Naive thymus-derived CD8-positive, alpha-beta T cell (primary cell): ENCODE measurements at regions not wholly inside any gene's neighbourhood (a gene's known extent, or its start where the extent isn't known, plus 50 kb on each side); places are given as distances from the start of the nearest gene placed in this dataset.
"Not testable (repeated sequence)": the region's sequence is repeated elsewhere in the genome, so short reads cannot be mapped to it uniquely, and the experiment has no call there.

Source experiments
- ATAC-seq, 2 donors: fragments of 150-1000 bp; cut with Tn5 transposase in 1 of 2; sonication (Bioruptor Pico), chemical (Tn5 transposase) in 1 of 2; 1 replicate in 1 of 2; 2 replicates in 1 of 2; pipeline ENCODE4 v1.10.0; 2021; ENCODE audit warnings: mild to moderate bottlenecking in 2 of 2, moderate library complexity in 2 of 2
- POLR2A ChIA-PET: fragments of 350-600 bp; sonication (Branson Sonifier 250); formaldehyde crosslinking; loops from one replicate; lab custom pipeline; 2021; ENCODE audit warnings: antibody characterized with exemption; lab: Charles Lee
- DNase-seq, 10 donors: peaks; one replicate each; pipeline versions ENCODE4 v3.0.0 to v3.0.0-alpha.2; 2020 to 2022
- H3K27ac Mint-ChIP-seq, 10 donors: one replicate each; pipeline ENCODE4 v1.8.0; 2020 to 2022; ENCODE audit warnings: mild to moderate bottlenecking in 10 of 10, mixed read lengths in 10 of 10, moderate library complexity in 4 of 10, inconsistent platforms in 1 of 10
- H3K27me3 Mint-ChIP-seq, 5 donors: one replicate each; pipeline ENCODE4 v1.8.0; 2021 to 2022; ENCODE audit warnings: mixed read lengths in 5 of 5
- H3K36me3 Mint-ChIP-seq, 3 donors: one replicate each; pipeline ENCODE4 v1.8.0; 2020 to 2022; ENCODE audit warnings: mixed read lengths in 3 of 3, mild to moderate bottlenecking in 2 of 3, inconsistent platforms in 1 of 3
- H3K4me1 Mint-ChIP-seq, 4 donors: one replicate each; pipeline ENCODE4 v1.8.0; 2021 to 2022; ENCODE audit warnings: mixed read lengths in 4 of 4
- H3K4me3 Mint-ChIP-seq, 10 donors: one replicate each; pipeline ENCODE4 v1.8.0; 2020 to 2022; ENCODE audit warnings: mild to moderate bottlenecking in 10 of 10, mixed read lengths in 10 of 10, moderate library complexity in 6 of 10, inconsistent platforms in 1 of 10
- H3K9me3 Mint-ChIP-seq, 9 donors: one replicate each; pipeline ENCODE4 v1.8.0; 2020 to 2022; ENCODE audit warnings: mixed read lengths in 9 of 9, mild to moderate bottlenecking in 3 of 9, inconsistent platforms in 1 of 9, moderate library complexity in 1 of 9

DNA sequence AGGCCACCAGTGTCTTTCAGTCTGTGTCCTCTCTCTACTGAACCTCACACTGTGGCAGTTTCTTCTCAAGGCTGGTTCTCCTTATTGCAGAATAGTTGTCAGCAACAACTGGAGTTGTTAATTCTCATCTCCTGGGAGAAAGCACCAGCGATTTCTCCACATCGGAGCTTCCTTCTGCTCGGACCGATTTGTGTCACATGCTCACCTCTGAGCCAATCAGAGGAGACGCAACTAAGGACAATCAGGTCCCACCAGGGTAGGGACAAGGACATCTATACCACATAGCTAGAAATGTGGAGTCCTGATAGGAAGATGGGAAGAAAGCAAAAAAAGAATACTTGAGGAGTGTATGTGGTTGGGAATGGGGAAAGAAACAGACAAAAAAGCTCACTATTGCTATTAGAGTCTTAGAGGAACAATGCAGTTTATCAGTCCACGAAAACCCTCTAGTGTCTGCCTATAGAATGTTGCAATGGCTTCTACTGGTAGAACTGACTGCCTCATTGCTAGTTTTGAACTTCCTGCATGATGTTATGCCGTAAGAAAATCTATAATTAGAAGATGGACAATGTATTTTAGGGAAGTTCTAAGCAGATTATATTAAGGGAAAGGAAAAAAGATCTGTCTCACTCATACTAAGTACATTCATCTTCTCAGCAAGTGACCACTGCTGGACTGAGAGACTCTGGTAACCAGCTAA, 169.7 kb downstream of the CDCA7 start:
- Mint-ChIP-seq H3K9me3 (peaks cover 0 to 3% (median 0%) of the 10 kb centered on the region in 9 donors), H3K27me3 (peaks cover 4 to 20% (median 7%) of the 10 kb centered on the region in 5 donors), H3K4me3 (peak overlapping the region in 1 of 10 donors; percentile 8), H3K27ac (no peak overlapping the region), H3K36me3 (peaks cover 0 to 4% (median 0%) of the 10 kb centered on the region in 3 donors), H3K4me1 (no peaks in the 10 kb centered on the region)
- POLR2A ChIA-PET = no interaction called here
- ATAC-seq = no peak
- no peak for DNase-seq

DNA sequence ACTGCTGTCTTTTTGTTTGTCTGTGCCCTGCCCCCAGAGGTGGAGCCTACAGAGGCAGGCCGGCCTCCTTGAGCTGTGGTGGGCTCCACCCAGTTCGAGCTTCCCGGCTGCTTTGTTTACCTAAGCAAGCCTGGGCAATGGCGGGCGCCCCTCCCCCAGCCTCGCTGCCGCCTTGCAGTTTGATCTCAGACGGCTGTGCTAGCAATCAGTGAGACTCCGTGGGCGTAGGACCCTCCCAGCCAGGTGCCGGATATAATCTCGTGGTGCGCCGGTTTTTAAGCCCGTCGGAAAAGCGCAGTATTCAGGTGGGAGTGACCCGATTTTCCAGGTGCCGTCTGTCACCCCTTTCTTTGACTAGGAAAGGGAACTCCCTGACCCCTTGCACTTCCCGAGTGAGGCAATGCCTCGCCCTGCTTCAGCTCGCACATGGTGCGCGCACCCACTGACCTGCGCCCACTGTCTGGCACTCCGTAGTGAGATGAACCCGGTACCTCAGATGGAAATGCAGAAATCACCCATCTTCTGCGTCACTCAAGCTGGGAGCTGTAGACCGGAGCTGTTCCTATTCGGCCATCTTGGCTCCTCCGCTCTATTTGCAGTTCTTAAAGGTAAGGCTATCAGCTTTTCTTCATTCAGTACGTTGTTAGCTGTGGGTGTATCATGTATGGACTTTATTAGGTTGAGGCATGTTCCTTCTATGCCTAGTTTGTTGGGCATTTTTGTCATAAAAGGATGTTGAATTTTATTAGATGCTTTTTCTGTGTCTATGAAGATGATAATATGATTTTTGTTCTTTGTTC, 178.3 kb downstream of the CDCA7 start:
- DNase-seq, H3K4me3 Mint-ChIP-seq, H3K4me1 Mint-ChIP-seq, ATAC-seq, H3K27ac Mint-ChIP-seq, POLR2A ChIA-PET: not testable (repeated sequence)
- Mint-ChIP-seq H3K27me3 (peaks cover 16 to 48% (median 25%) of the 10 kb centered on the region in 5 donors), H3K36me3 (peaks cover 0 to 23% (median 0%) of the 10 kb centered on the region in 3 donors), H3K9me3 (peaks cover 0 to 24% (median 6%) of the 10 kb centered on the region in 9 donors)

DNA sequence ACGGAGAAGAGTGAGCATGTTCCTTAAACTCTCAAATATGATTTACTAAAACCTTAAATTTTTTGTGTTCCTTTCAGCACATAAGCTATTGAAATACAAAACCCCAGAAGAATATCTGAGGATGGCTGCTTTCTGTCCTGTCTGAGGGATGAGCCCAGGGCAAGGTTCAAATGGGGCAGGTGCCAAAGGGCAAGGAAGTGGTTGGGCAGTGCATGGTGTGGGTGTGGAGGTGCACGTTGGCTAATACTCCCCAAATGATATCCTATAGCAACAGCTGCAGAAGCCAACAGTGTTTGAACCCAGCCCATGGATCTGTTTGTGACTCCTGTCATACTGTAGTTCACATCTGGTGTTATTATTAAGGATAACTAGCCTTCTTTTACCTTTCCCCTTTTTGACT, 183.0 kb downstream of the CDCA7 start:
- H3K36me3 Mint-ChIP-seq = peaks cover 0 to 23% (median 0%) of the 10 kb centered on the region in 3 donors
- peaks cover 0 to 17% (median 6%) of the 10 kb centered on the region in 9 donors for H3K9me3 Mint-ChIP-seq
- no peak overlapping the region for H3K4me3 Mint-ChIP-seq
- peaks cover 23 to 62% (median 26%) of the 10 kb centered on the region in 5 donors for H3K27me3 Mint-ChIP-seq
- DNase-seq = no peak
- POLR2A ChIA-PET = no interaction called here
- H3K27ac Mint-ChIP-seq = no peak overlapping the region
- no peak for ATAC-seq
- H3K4me1 Mint-ChIP-seq = peaks cover 0 to 1% (median 0%) of the 10 kb centered on the region in 4 donors

DNA sequence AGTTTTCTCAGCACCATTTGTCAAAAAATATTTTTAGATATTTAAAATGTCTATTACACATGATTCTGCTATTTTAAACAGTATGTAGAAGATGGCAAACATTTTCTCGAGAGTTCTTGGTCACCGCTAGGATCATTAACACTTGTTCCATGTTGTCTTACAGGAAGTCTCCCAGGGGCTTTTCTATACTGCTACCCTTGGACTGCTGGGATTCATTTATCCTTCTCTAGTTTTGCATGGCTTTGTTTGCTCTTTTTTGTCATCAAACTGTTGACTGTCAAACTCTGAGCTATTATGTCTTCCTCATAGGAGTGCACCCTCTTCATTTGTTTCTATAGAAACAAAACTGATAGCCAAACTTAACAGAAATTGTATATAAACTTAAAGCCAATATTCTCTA, 184.9 kb downstream of the CDCA7 start:
- Mint-ChIP-seq H3K27me3 (peaks cover 13 to 47% (median 16%) of the 10 kb centered on the region in 5 donors), H3K27ac (no peak overlapping the region), H3K9me3 (peaks cover 0 to 5% (median 3%) of the 10 kb centered on the region in 9 donors), H3K4me1 (no peaks in the 10 kb centered on the region), H3K4me3 (no peak overlapping the region), H3K36me3 (peaks cover 0 to 7% (median 0%) of the 10 kb centered on the region in 3 donors)
- DNase-seq = no peak
- POLR2A ChIA-PET = no interaction called here
- ATAC-seq = no peak

DNA sequence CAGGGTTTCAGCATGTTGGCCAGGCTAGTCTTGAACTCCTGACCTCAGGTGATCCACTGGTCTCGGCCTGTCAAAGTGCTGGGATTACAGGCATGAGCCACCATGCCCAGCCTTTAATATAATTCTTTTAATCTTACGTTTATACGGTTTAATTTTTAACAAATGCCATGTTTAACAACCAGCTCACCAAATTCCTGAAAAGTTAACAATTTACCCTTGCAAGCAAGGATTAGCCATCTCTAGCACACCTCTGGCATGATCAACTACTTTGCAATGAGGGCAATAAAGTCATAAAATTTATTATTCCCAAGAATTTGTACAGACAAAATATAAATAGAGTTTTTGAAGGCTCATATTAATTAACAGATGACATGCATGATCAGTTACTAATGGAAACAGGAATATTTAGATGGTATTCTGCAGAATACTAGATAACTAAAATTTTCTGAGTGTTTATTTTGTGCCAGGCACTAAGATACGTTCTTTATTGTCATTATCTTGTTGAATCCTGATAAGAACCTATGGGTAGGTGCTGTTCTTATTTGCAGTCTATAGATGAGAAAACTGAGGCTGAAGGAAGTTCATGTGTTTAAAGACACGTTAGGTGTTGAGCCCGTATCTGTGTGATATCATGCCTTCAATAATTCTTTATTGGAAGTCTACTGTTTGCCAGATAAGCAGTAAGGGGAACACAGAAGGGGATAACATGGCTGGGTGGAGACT, 190.1 kb downstream of the CDCA7 start:
- POLR2A ChIA-PET = no interaction called here
- H3K9me3 Mint-ChIP-seq = no peaks in the 10 kb centered on the region
- no peak overlapping the region for H3K4me3 Mint-ChIP-seq
- ATAC-seq (no peak), DNase-seq (no peak)
- peaks cover 3 to 33% (median 9%) of the 10 kb centered on the region in 5 donors for H3K27me3 Mint-ChIP-seq
- no peaks in the 10 kb centered on the region for H3K4me1 Mint-ChIP-seq
- no peak overlapping the region for H3K27ac Mint-ChIP-seq
- H3K36me3 Mint-ChIP-seq = no peaks in the 10 kb centered on the region

DNA sequence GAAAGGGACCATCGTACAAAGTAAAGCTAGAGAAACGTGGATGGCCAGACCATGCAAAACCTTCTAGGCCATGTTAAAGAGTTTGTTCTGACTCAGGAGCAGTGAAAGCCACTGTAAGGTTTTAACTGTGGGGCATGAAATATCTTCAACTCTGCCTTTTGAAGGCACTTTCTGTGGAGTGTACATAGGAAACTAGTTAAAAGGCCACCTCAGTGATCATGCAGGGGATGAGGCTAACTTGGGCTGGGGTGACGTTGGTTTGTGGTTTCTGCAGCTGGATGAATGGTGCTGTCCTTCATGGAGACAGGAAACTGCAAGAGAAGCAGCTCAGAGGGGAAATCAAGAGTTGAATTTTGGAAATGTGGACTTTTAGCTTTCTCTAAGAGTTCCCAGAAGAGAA, 190.7 kb downstream of the CDCA7 start:
- ATAC-seq = no peak
- peaks cover 0 to 5% (median 0%) of the 10 kb centered on the region in 3 donors for H3K36me3 Mint-ChIP-seq
- H3K9me3 Mint-ChIP-seq = peaks cover 0 to 3% (median 0%) of the 10 kb centered on the region in 9 donors
- DNase-seq = no peak
- no peak overlapping the region for H3K27ac Mint-ChIP-seq
- POLR2A ChIA-PET = no interaction called here
- no peaks in the 10 kb centered on the region for H3K4me1 Mint-ChIP-seq
- H3K27me3 Mint-ChIP-seq = peaks cover 0 to 27% (median 8%) of the 10 kb centered on the region in 5 donors
- no peak overlapping the region for H3K4me3 Mint-ChIP-seq

DNA sequence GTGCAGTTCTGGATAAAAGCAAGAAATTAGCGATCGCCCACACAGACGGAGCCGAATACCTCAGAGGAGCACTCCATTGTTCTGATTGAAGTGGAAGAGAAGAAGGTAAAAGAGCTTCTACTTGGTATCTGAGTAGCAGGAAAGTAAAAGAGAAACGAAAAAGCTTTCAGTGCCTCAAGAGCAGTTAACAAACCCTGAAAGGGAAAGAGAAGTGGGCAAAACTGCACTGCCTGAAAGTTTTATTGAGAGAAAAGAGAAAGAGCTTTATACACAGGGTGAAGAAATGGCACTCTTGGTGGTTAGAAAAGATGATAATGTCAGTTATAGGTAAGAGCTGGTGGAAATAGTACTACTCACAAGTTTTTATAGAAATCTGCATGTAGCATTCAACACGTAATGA, 192.8 kb downstream of the CDCA7 start:
- POLR2A ChIA-PET = no interaction called here
- Mint-ChIP-seq H3K9me3 (peaks cover 0 to 14% (median 0%) of the 10 kb centered on the region in 9 donors), H3K4me1 (no peaks in the 10 kb centered on the region), H3K36me3 (peaks cover 0 to 5% (median 0%) of the 10 kb centered on the region in 3 donors), H3K4me3 (no peak overlapping the region), H3K27me3 (peaks cover 5 to 27% (median 12%) of the 10 kb centered on the region in 5 donors), H3K27ac (no peak overlapping the region)
- ATAC-seq (no peak), DNase-seq (no peak)

DNA sequence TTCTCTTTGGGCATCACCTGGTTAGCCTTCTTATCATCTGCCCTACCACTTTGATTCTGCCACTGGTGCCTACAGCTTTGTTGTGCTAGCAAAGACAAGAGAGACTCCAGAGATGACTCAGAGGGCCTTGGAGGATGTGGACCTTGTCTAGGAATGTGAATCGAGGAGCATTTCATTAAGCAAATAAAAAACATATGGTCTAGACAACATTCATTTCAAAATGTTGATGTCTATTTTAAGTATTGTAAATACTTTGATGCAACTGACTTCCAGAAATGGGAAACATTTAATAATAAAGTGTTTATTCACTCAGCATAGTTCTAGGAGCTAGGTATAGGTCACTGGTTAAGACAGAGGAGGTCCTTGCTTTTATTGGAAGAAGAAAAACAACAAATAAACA, 195.5 kb downstream of the CDCA7 start:
- H3K4me1 Mint-ChIP-seq = no peaks in the 10 kb centered on the region
- H3K27me3 Mint-ChIP-seq = peaks cover 7 to 24% (median 12%) of the 10 kb centered on the region in 5 donors
- DNase-seq (no peak), ATAC-seq (no peak)
- peaks cover 0 to 5% (median 0%) of the 10 kb centered on the region in 3 donors for H3K36me3 Mint-ChIP-seq
- POLR2A ChIA-PET = no interaction called here
- H3K9me3 Mint-ChIP-seq = peaks cover 0 to 14% (median 0%) of the 10 kb centered on the region in 9 donors
- no peak overlapping the region for H3K27ac Mint-ChIP-seq
- H3K4me3 Mint-ChIP-seq = no peak overlapping the region

DNA sequence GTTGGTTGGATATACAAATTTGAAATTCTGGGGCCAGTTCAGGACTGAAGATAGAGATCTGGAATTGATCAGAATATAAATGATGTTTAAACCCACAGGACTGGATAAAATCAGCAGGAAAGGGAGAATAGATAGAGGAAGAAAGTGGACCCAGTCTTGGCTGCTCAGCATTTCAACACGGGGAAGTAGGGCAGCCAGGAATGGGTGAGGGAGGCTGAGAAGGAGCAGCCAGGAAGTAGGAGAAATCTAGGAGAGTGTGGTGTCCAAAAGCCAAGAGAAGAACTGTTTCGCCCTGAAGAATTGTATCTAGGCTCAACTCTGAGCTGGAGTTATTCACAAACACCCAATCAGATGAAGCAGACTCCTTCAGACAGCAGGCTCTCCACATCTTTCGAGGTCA, 197.9 kb downstream of the CDCA7 start:
- H3K9me3 Mint-ChIP-seq = peaks cover 0 to 14% (median 0%) of the 10 kb centered on the region in 9 donors
- H3K27ac Mint-ChIP-seq = no peak overlapping the region
- peaks cover 0 to 5% (median 0%) of the 10 kb centered on the region in 3 donors for H3K36me3 Mint-ChIP-seq
- DNase-seq (no peak), ATAC-seq (no peak)
- H3K4me3 Mint-ChIP-seq = no peak overlapping the region
- H3K4me1 Mint-ChIP-seq = peaks cover 0 to 2% (median 0%) of the 10 kb centered on the region in 4 donors
- POLR2A ChIA-PET = no interaction called here
- H3K27me3 Mint-ChIP-seq = peaks cover 5 to 28% (median 15%) of the 10 kb centered on the region in 5 donors

DNA sequence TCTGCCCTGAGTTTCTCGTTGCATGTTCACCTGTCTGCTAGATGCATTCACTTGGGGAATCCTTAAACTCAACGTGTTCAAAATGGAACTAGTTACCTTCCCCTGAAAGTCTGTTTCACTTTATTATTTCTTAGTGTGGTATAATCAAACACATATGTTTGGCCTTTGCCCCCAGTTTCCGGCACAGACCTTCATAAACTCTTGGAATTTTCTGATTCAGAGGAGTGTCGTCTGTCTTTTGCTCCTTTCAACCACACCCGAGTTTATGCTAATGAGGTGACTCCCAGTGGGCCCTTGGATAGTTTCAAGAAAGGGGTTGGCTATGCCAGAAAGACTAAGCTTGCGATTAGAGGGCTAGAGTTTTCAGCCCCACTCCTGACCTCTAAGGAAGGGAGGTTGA, 198.9 kb downstream of the CDCA7 start:
- Mint-ChIP-seq H3K4me3 (no peak overlapping the region), H3K4me1 (peaks cover 0 to 2% (median 0%) of the 10 kb centered on the region in 4 donors), H3K27ac (no peak overlapping the region), H3K27me3 (peaks cover 10 to 31% (median 13%) of the 10 kb centered on the region in 5 donors), H3K9me3 (peaks cover 0 to 14% (median 0%) of the 10 kb centered on the region in 9 donors), H3K36me3 (peaks cover 0 to 5% (median 4%) of the 10 kb centered on the region in 3 donors)
- POLR2A ChIA-PET = no interaction called here
- ATAC-seq (no peak), DNase-seq (no peak)

DNA sequence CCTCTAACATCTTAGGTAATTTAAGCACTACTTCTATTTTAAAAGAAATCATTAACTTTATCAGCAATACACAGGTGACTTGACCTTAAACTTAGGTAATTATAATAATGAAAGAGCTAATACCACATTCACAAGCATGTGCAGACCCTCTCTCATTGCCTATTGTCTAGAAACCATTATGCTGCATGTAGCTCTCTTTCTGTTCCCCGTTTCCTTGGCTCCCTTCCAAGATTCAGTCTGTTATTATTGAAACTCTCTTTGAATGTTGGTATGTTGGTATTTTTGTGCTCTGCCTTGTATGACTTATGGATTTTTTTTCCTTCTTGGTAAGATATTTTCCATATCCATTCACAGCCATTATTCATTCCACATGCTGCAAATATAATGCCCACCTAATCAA, 201.2 kb downstream of the CDCA7 start:
- Mint-ChIP-seq H3K4me3 (no peak overlapping the region), H3K36me3 (peaks cover 0 to 6% (median 4%) of the 10 kb centered on the region in 3 donors), H3K4me1 (peaks cover 0 to 14% (median 5%) of the 10 kb centered on the region in 4 donors), H3K27me3 (peaks cover 8 to 34% (median 15%) of the 10 kb centered on the region in 5 donors), H3K27ac (no peak overlapping the region), H3K9me3 (peaks cover 0 to 9% (median 2%) of the 10 kb centered on the region in 9 donors)
- DNase-seq (no peak), ATAC-seq (no peak)
- POLR2A ChIA-PET = no interaction called here

DNA sequence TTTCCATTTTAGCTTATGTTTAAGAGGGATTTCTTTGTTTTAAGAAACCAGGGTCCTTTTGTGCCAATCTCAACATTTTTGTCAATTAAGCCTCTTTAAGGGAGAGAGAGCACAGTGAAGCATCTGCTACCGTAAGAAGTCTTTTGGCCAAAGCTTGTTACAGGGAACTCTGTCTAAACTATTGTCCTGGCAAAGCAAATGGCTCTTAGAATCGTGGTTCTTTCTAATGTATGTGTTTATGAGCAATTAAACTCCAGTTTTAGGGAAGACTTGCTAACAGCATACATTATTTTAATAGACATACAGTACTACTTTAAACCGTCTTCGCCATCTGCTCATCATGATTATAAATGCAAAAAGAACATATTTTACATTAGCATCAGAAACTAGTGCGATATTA, 202.1 kb downstream of the CDCA7 start:
- Mint-ChIP-seq H3K4me1 (peaks cover 0 to 14% (median 6%) of the 10 kb centered on the region in 4 donors), H3K9me3 (peaks cover 0 to 11% (median 10%) of the 10 kb centered on the region in 9 donors), H3K4me3 (no peak overlapping the region), H3K27me3 (peaks cover 10 to 38% (median 18%) of the 10 kb centered on the region in 5 donors), H3K36me3 (peaks cover 0 to 12% (median 8%) of the 10 kb centered on the region in 3 donors), H3K27ac (no peak overlapping the region)
- ATAC-seq (no peak), DNase-seq (no peak)
- POLR2A ChIA-PET = no interaction called here
